Neutrophil (primary cell): ENCODE measurements at regions not wholly inside any gene's neighbourhood (a gene's known extent, or its start where the extent isn't known, plus 50 kb on each side); places are given as distances from the start of the nearest gene placed in this dataset.

Experiments
- H3K27ac ChIP-seq: fragments of 200-600 bp; sonication (generic); 2 replicates; pipeline ENCODE4 v1.5.1; 2016; ENCODE audit warnings: mild to moderate bottlenecking, moderate library complexity
- H3K27me3 ChIP-seq: fragments of 200-600 bp; sonication (generic); 2 replicates; pipeline ENCODE4 v1.6.0; 2016; ENCODE audit warnings: mild to moderate bottlenecking
- H3K36me3 ChIP-seq: fragments of 200-600 bp; sonication (generic); 2 replicates; pipeline ENCODE4 v1.5.1; 2017
- H3K4me1 ChIP-seq, 2 experiments: fragments of 200-600 bp in 1 of 2; sonication (generic) in 1 of 2; 1 replicate in 1 of 2; 2 replicates in 1 of 2; pipeline versions ENCODE4 v1.5.1 to v1.6.1; 2013 to 2016; ENCODE audit warnings: low read depth in 1 of 2, low read length in 1 of 2, mild to moderate bottlenecking in 1 of 2, moderate library complexity in 1 of 2; ENCODE audit not compliant: control insufficient read depth in 1 of 2, insufficient read depth in 1 of 2
- H3K4me3 ChIP-seq, 2 experiments: fragments of 200-600 bp in 1 of 2; sonication (generic) in 1 of 2; 1 replicate in 1 of 2; 2 replicates in 1 of 2; pipeline ENCODE4 v1.5.1; 2013 to 2016; ENCODE audit warnings: low read depth in 1 of 2, low read length in 1 of 2, mild to moderate bottlenecking in 1 of 2, moderate library complexity in 1 of 2
- H3K9me3 ChIP-seq: fragments of 200-600 bp; sonication (generic); 2 replicates; pipeline ENCODE4 v1.5.1; 2016
- TF ChIP-seq, protein P1 (sequence below): fragments of 200-600 bp; sonication (generic); IDR thresholded peaks from 2 replicates; pipeline ENCODE4 v1.5.1; 2016; ENCODE audit warnings: antibody characterized with exemption

DNA sequence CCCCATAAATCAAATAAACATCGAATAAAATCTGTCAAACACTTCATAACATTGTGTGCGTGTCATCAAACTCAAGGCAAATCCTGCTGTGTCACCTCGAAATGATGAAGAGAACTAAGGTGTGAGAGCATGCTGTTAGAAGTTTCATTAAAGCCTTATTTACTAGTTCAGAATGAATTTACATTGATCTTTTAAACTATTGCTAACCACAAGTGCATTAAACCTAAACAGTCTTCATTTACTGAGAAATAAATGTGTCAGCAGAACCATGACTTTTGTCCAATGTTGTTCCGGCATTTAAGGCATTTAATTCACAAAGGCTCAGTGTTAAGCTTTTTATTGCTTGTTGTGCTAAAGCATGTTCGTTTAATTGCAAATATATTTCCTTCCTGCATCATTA lies 474.4 kb downstream of the SETD4 start:
- H3K4me3 ChIP-seq = no peak overlapping the region
- no peaks in the 10 kb centered on the region for H3K27me3 ChIP-seq
- H3K9me3 ChIP-seq = no peaks in the 10 kb centered on the region
- TF ChIP-seq, protein P1, sequence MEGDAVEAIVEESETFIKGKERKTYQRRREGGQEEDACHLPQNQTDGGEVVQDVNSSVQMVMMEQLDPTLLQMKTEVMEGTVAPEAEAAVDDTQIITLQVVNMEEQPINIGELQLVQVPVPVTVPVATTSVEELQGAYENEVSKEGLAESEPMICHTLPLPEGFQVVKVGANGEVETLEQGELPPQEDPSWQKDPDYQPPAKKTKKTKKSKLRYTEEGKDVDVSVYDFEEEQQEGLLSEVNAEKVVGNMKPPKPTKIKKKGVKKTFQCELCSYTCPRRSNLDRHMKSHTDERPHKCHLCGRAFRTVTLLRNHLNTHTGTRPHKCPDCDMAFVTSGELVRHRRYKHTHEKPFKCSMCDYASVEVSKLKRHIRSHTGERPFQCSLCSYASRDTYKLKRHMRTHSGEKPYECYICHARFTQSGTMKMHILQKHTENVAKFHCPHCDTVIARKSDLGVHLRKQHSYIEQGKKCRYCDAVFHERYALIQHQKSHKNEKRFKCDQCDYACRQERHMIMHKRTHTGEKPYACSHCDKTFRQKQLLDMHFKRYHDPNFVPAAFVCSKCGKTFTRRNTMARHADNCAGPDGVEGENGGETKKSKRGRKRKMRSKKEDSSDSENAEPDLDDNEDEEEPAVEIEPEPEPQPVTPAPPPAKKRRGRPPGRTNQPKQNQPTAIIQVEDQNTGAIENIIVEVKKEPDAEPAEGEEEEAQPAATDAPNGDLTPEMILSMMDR = no peak
- H3K27ac ChIP-seq = no peak overlapping the region
- H3K36me3 ChIP-seq = no peaks in the 10 kb centered on the region
- H3K4me1 ChIP-seq = peaks cover 0 to 8% of the 10 kb centered on the region in 2 experiments

DNA sequence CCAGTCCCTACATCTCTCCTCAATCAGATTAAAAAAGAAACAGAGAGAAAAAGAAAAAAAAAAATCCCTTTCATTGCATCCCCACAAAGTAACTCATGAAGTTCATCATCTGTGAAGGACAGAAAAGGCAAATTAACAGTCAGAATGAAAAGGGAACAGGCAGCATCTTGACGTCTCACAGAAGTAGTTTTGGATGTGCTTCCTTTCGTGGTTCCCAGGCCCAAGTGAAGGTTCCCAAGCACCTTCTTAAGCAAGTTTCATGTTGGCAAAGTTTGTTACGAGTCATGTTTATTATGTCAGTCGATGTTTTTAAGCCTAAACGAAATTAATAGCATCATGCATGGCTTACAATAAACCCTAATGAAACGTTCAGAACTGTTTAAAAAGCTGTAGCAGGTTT lies 475.2 kb downstream of the SETD4 start:
- no peaks in the 10 kb centered on the region for H3K9me3 ChIP-seq
- TF ChIP-seq, protein P1 = no peak
- peaks cover 0 to 8% of the 10 kb centered on the region in 2 experiments for H3K4me1 ChIP-seq
- no peak overlapping the region for H3K27ac ChIP-seq
- no peak overlapping the region for H3K4me3 ChIP-seq
- H3K27me3 ChIP-seq = no peaks in the 10 kb centered on the region
- H3K36me3 ChIP-seq = no peaks in the 10 kb centered on the region

DNA sequence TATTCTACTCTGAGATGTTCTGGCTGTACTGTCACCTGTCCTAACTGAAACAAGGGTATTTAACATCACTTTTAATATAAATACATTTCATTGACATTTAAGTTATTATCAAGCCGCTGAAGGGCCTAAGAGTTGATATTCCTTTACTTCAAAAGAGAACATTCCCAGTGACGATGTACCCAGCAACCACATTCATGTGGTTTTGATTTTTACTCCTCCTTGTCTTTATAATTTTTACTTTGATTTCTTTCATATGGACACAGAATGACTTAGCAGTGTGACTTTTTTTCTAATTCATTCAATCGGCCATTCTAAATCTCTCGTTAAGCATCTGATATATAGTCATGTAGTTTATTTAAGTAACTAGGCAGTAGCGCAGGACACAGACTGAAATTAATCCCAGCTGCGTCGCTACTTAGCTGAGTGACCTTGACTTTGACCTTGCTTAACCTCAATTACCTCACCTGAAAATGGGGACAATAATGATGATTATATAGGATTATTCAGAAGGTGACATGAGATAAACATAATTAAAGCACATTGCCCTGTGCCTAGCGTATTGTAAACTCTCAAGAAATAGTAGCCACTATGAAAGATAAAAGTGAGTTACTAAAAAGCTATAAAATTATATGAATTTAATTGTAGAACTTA lies 476.6 kb downstream of the SETD4 start:
- no peaks in the 10 kb centered on the region for H3K27me3 ChIP-seq
- TF ChIP-seq, protein P1 = no peak
- H3K27ac ChIP-seq = no peak overlapping the region
- H3K36me3 ChIP-seq = no peaks in the 10 kb centered on the region
- H3K4me1 ChIP-seq = peaks cover 0 to 8% of the 10 kb centered on the region in 2 experiments
- H3K9me3 ChIP-seq = no peaks in the 10 kb centered on the region
- no peak overlapping the region for H3K4me3 ChIP-seq

DNA sequence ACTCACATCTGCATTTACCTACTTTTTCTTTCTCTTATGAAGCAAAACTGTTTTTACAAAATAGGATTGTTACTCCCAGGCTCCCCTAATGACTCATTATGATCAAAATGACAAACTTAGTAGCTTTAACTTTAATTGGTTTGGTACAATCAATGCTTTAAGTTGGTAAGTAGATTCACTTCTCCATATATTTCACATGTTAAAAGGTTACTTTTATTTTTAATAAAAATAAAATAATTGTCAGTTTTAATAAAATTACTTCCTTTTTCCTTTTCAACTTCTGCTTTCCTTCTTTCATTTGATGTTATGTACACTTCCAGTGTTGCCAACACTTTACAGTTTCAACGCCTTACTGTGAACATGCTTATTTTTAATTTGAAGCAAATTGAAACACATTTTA lies 477.6 kb downstream of the SETD4 start:
- no peaks in the 10 kb centered on the region for H3K36me3 ChIP-seq
- H3K4me3 ChIP-seq = no peak overlapping the region
- H3K9me3 ChIP-seq = no peaks in the 10 kb centered on the region
- TF ChIP-seq, protein P1 = no peak
- no peaks in the 10 kb centered on the region for H3K27me3 ChIP-seq
- H3K4me1 ChIP-seq = peaks cover 0 to 8% of the 10 kb centered on the region in 2 experiments
- no peak overlapping the region for H3K27ac ChIP-seq

DNA sequence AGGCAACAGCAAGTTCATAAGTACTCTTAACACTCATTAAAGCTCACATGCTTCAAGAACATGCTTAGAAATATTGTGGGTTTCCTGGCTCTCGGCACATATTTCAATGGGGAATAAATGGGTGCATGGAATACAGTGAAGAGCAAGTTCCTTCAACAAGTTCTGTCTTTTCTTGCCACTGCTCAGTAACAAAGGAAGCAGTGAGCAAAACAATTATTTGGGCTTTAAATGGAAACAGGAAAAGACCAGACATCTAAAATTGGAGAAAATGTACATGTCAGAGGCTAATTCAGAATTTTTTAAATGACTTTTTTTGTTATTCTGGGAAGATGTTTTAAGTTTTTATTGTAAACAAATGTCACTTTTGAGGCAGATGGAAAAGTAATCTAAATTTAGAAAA lies 478.7 kb downstream of the SETD4 start:
- no peak overlapping the region for H3K27ac ChIP-seq
- no peaks in the 10 kb centered on the region for H3K9me3 ChIP-seq
- no peak overlapping the region for H3K4me3 ChIP-seq
- H3K36me3 ChIP-seq = no peaks in the 10 kb centered on the region
- peaks cover 0 to 8% of the 10 kb centered on the region in 2 experiments for H3K4me1 ChIP-seq
- TF ChIP-seq, protein P1 = no peak
- H3K27me3 ChIP-seq = no peaks in the 10 kb centered on the region
